GM10248 (cell line): ENCODE measurements at regions not wholly inside any gene's neighbourhood (a gene's known extent, or its start where the extent isn't known, plus 50 kb on each side); places are given as distances from the start of the nearest gene placed in this dataset.

Experiments
- CTCF ChIA-PET: fragments of 300-600 bp; sonication (Branson Sonifier 250); formaldehyde crosslinking; extraction: SDS; loops from one replicate; lab custom pipeline; 2021; ENCODE audit warnings: antibody characterized with exemption; lab: Yijun Ruan, JAX
- POLR2A ChIA-PET: fragments of 350-650 bp; sonication (Branson Sonifier 250); formaldehyde crosslinking; extraction: SDS; loops from one replicate; lab custom pipeline; 2020; ENCODE audit warnings: antibody characterized with exemption; lab: Yijun Ruan, JAX
- DNase-seq: peaks from one replicate; pipeline ENCODE4 v3.0.0; 2012; ENCODE audit errors: extremely low spot score
- CTCF ChIP-seq: IDR thresholded peaks from 2 replicates; pipeline ENCODE4 v1.5.1; 2012; ENCODE audit warnings: mild to moderate bottlenecking, low read depth; ENCODE audit errors: extremely low read depth, missing control alignments, control extremely low read depth

DNA sequence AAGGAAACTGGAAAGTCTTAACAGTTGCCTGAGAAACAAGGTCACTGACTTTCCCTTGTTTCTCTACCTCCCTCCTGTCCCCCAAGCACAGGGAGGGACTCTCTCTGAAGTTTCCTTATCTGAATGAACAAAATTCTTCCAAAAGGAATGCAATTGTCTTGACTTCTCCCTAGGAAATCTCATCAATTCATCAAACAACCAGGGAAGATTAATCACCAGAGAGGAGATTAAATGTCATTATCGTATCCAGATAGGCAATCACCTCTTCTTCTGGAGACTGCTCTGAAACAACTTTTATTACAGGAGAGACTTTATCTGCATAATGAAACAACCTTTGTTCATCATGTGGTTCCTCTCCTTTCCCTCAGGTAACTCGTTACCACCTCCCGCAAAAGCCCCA lies 431.4 kb downstream of the SLC16A7 start:
- ChIA-PET POLR2A (no interaction called here), CTCF (interaction anchor here (1.8 kb wide), 1 partner anchor 10 kb away, joined by 5 read pairs; no protein-coding TSS in a partner anchor)
- no peak for DNase-seq
- TF ChIP-seq CTCF, result no peak

GRCh38 chr12:60034147-60034546 lies 438.3 kb downstream of the SLC16A7 start:
- no peak for TF ChIP-seq CTCF
- DNase-seq, result no peak
- POLR2A ChIA-PET, result no interaction called here
- CTCF ChIA-PET, result no interaction called here

DNA sequence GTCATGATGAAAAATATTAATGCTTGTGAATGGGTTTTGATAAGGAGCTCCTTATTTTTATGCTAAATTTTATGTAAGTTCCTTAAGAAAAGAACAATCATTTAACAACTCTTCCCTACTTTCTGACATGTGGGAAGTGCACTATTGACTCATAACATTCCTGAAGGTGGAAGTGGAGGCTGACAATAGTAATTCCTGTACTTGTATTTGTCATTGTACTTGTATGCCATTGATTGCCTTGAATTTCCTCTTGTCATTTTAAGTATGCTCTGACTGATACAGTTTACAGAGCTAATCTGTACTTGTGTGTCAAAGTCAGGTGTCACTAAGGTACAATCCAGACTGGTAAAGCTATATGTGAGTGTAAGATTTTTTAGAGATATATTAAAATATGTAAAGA lies 440.0 kb downstream of the SLC16A7 start:
- POLR2A ChIA-PET, result no interaction called here
- CTCF ChIA-PET, result no interaction called here
- DNase-seq, result no peak
- TF ChIP-seq CTCF, result no peak

- DNase-seq, result no peak
- POLR2A ChIA-PET, result no interaction called here
- TF ChIP-seq CTCF, result no peak
- CTCF ChIA-PET, result interaction anchor here (1.5 kb wide), 1 partner anchor 12 kb away, joined by 7 read pairs; no protein-coding TSS in a partner anchor
Observed at GRCh38 chr12:60042835-60043234, 447.0 kb downstream of the SLC16A7 start.

DNA sequence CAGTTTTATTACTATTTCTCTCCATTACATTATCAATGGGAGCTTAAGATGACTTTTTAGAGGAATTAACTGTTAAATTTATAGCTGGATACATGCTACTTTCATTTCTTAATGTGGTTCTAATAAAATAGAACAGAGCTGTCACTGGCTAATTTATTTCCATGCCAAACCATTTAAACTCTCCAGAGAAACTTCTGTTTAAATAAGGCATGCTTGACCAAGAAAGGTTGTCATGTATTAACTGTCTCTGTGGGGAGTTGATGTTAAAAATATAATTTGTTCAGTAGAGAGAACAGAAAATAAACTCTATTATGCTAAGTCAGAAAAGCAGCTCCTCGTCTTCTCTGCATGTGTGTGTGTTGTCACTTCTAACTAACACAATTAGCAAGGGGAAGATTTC lies 447.4 kb downstream of the SLC16A7 start:
- no peak for DNase-seq
- no peak for TF ChIP-seq CTCF
- CTCF ChIA-PET, result interaction anchor here (1.5 kb wide), 1 partner anchor 12 kb away, joined by 7 read pairs; no protein-coding TSS in a partner anchor
- POLR2A ChIA-PET, result no interaction called here

GRCh38 chr12:60052483-60052882 lies 456.7 kb downstream of the SLC16A7 start:
- TF ChIP-seq CTCF, result no peak
- ChIA-PET POLR2A (no interaction called here), CTCF (no interaction called here)
- DNase-seq, result no peak

DNA sequence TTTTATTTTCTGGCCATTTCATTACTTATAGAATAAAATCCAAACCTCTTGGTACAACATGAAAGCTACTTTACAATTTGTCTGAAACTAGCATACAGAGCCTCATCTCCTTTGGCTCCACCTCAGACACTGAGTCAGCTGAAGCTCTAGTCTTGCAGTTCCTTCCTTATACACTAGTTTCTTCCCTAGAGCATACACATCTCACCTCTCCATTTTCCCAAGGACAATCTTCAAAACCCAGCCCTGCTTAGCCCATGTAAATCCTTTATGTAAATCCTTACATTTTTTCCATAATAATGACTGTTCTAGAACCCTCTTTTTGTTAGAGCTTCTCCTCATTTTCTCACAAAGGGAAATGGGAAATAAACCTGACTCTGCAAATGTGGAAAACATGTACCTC lies 463.4 kb downstream of the SLC16A7 start:
- DNase-seq, result no peak
- CTCF ChIA-PET, result no interaction called here
- no peak for TF ChIP-seq CTCF
- POLR2A ChIA-PET, result no interaction called here
